Astrocyte of the hippocampus (primary cell): ENCODE measurements at regions not wholly inside any gene's neighbourhood (a gene's known extent, or its start where the extent isn't known, plus 50 kb on each side); places are given as distances from the start of the nearest gene placed in this dataset.
A peak's percentile ranks its signal among the peaks of the same experiment; 100 is the strongest.

Experiments
- DNase-seq: peaks from one replicate; pipeline ENCODE4 v3.0.0; 2011; ENCODE audit warnings: low read depth, low spot score

DNA sequence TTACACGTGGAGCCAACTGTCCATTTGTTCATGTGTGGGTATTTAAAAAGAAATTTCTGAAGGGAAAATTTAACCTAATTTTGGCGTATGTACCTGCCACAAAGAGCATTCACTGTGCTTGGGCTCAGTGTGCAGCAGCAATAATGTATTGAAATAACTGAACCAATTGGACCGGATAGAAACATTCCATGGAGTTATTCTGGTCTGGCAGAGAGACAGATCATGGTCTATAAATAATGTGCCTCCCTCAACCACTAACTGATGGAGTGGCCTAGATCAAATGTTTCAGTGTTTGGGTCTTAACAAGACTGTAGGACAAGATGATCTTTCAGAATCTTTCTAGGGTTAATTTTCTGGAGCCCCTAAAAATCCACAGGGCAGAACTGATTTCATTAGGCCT, 469.7 kb downstream of the PRELID2 start:
- peak; percentile 13 for DNase-seq

DNA sequence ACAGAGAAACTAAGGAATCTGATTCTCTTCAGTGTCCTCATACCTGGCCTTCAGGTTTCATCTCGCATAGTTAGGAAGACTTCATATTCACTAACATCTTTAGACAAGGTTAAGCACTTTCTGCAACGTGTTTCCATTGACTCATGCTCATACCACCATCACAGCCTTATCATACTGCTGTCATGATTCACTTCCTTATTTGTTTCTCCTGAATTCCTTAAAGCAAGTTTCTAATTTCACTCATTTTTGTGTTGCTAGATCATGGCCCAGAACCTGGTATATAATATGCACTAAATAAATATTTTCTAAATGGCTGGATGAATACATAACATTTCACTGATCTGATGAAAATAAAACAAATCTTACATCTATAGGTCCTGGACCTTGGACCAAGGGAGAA, 472.9 kb downstream of the PRELID2 start:
- peak; percentile 71 for DNase-seq

DNA sequence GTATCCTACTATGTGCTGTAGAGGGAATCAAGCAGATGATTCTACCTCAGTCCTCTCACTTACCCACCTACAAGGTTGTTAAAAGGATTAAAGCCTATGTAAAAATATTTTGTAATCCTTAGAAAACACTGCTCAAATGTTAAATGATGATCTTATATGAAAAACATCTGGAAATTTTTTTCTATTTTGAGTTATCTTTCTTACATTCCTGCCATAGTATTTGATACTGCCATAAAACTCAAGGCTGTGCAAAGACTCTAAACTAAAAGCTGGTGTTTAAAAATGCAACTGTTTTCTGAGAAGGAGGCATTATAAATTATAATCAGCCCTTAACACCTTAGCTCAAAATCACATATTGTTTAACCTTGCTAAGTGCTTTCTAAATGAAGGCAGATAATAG, 474.2 kb downstream of the PRELID2 start:
- no peak for DNase-seq

DNA sequence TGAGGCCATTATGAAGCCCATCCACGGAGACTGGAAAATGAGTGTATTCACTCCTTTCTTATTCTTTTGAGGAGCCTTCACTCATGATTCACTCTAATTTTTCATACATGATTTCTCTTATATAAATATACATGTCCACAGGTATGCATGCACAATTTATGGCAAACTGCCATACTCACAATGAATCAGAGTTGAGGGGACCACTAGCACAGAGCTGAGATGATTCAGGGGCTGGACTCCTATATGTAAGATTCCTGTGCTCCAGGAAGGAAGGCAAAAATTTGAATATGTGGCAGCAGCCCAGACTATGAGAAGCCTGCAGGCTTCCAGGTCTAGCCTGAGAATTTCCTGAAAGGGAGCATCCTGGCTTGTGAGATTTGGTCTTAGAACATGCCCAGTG, 484.6 kb downstream of the PRELID2 start:
- DNase-seq = peak; percentile 77

DNA sequence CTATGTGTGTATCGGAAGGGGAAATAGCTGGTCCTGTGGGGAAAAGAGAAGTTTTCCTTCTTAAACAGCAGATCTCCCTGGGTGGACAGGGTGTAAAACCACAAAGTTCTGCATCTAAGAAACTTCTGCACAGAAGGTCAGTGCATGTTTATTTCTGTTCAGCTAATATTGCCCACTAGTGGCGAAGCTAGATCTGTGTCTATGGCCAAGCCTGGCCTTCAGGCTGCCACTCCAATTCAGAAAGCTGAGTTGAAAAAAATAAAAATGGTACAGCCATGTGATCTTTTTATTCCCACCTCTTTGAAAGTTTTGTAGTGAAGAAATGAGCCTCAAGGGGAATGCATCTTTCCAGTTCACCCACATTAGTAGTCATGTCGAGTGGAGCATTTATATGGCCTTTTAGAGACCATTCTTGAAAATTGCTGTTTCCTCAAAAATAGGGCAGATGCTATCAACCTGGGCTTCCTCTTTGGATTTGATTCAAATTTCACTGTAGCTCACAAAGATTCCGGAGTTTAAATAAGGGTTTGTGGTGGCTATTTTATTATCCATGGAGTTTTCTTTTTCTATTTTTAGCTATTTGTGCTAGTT, 488.0 kb downstream of the PRELID2 start:
- peak; percentile 65 for DNase-seq

DNA sequence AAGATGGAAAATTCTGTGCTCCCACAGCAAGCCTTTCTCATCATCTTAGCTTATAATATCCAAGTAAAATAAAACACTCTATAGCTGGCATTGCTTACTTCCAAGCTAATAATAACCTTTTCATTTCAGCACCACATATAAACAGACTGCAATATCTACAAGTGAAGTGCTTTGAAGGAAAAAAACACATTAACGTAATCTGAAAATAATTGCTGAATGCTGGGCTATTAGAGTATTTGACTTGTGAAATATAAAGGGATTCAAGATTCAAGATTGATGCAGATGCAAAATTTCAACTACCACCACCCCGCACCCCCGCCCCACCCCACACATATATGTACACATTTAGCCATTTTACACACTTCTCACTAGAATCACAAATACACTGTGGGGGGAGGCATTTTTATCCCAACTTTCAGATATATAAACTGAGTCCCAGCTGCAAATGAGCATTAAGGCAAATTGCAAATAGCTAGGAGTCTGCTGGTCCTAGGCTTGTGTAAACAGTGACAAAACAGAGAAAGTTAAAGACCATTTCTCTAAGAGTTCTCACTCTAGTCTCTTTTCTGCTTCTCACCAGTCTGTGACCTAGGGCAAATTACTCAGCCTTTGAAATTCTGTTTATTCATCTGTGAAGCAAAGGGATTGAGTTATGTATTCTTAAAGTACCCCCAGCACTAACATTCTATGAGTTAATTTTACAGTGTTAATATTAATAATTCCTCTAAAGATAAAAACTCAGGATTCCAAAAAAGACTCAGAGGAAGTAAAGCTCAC, 489.4 kb downstream of the PRELID2 start:
- DNase-seq = no peak

DNA sequence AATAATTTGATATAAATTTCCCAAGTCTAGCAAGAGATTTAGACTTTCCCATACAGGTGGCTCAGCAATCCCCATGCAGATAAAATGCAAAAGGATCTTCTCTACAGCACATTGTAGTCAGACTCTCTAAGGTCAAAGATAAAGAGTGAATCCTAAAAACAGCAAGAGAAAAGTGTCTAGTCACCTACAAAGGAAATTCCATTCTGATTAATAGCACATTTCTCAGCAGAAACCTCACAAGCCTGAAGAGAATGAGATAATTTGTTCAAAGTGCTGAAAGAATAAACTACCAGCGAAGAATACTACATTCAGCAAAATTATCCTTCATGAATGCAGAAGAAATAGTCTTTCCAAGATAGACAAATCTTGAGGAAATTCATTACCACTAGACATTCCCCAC, 493.3 kb downstream of the PRELID2 start:
- DNase-seq = no peak

DNA sequence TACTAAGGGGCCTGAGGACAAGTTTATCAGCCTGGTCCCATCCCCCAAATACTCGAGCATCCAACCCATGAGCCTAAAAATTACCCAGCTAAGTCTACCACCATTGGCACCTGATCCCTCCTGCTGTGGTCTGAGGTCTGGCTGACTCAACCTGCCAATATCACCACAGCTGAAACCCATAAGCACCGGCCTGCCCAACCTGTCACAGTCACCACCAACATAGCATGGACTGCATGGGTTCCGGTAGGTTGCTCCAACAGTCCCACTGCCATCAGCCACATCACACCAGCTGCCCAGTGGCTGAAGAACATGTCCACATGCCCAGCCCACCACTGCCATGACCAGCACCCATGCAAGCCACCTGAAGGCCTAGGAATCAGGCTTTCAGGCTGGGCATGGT, 495.0 kb downstream of the PRELID2 start:
- DNase-seq = no peak

DNA sequence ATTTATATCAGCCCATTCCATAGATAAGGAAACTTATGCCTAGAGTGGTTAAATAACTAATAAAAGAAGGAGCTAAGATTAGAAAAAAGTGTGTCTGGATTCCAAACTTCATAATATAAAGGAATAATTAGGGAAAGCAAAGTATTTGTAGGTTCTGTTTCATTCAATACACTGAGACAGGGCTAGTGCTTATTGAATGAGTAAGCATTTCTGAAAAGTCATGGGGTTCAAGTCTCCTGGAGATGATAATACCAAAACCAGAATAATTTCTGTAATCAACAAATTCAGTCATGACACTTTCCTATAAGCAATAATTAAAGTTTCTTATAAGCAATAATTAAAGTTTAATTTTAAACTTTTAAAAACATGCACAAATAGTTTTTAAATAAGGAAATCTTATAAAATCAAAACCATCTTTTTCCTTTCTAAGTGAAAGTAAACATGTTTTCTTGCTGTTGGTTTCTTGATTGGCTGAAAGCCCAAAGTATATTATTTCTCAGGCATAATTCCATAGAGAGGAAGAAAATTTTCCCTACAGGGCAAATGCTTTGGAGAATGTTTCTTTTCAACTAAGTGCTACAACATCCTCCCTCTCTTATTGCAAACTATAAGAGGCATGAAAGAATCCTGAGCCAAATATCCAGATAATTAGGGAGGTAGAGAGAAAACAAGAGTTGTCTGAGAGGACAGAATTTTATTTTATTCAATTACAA, 510.2 kb downstream of the PRELID2 start:
- DNase-seq = no peak

DNA sequence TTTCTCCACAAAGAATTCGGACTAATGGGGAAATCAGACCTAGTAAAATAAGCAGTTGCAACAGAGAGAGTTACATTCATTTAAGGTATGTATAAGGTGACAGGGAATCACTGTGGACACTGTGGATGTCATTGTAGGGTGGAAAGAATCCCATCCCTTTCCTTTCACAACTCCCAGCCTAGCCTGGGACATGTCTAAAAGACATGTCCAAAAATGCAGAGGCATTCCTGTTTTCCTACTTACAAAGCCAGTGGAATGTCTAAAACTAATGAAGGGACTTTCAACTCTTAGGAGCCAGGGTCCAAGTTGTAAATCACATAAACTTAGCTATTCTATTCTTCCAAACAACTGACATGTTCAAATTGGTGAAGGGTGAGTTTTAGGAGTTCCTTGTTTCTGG, 511.0 kb downstream of the PRELID2 start:
- peak; percentile 24 for DNase-seq

DNA sequence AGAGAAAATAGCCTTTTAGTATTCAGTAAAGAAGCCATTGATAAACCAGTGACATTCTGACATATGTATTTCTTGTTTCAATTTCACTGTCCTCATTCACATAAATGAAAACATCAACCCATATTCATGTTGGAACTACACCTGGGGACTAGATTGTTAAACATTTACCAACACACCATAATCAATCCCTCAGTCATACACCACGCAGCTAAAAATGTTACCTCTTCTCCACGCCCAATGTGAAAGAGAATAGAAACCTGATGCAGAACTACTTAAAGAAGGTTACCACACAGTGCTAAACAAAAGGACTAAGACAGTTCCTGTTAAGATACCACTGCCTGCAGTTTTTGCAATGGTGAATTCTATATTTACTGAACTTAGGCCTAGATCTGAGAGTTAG, 518.9 kb downstream of the PRELID2 start:
- no peak for DNase-seq

DNA sequence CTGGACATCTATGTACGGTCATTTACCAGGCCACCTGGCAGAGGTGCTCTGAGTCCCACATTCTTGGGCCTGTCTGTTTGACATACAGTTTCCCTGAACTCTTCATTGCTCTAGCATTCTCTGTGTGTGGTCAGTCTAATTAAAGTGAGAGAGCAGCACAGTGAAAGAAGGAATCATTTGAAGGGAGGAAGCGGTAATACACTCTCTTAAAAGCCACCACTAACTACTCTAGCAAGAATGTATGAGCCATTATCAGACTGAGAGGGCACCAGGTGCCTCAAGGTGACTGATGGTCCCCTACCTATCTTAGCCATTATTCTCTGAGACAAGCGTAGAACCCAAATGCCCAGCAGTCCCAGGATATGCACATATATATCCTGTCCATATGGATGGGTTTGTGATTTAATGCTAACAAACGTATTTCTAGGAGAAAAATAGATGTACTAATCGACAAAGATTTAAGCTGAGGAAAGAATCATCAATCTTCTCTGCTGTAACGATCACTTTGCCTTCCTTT, 527.2 kb downstream of the PRELID2 start:
- DNase-seq = no peak

DNA sequence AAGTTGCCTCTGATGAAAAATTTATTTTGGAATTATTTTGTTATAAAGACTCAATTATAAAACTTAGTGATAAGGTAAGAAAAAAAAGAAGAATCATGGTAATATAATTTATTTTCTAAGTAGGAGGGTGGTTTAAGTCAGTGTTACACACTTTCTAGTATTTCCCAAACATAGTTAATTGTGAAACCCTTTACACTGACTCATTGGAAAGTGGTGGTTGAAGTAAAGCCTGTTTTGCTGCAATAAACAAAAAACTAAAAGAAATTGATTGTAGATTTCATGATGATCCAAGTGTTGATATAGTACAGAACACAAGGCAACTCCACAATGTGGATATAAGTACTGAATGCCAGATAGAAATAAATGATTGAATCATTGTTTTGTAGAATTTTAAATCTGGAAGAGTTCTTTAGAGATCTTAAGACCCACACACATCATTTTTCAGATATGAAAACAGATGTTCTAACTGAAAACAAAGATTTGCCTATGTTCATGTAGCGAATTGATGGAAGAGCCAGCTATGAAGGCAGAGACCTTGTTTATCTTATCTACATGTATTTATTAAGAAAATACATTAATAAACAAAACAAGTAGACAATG, 539.8 kb downstream of the PRELID2 start:
- DNase-seq = no peak

DNA sequence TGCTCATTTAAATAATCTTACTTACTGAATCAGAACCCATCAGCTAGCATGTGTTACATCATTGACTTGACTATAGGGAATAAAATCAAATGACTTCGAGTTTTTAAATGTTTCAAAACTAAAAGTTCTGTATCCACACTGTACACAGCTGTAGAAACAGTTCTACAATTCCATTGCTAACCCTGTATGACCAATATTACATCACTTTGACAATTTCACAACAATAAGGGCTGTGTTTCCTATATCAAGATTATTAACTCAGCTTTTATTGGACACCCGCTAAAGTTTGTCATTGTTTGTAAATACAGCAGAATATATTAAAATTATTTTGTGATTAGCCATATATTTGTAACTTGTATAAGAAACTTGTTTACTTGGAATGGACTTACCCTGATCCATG, 540.8 kb downstream of the PRELID2 start:
- DNase-seq = no peak

DNA sequence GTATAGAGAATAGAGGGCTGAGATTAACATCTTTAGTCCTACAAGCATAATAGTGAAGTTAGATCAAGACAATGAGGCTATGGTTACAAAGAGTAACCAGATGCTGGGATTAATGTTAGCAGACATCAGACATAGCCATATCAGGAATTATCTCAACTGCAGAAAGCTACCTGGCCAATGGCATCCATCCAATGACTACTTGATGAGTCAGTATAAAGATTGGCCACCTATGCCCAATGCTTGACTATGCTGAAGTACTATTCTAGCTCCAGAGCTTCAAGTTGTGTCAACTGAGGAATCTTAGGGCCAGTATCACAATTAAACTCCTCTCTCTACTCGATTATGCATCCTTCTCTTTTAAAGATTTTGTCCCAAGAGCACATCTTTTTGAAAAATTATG, 541.4 kb downstream of the PRELID2 start:
- no peak for DNase-seq

DNA sequence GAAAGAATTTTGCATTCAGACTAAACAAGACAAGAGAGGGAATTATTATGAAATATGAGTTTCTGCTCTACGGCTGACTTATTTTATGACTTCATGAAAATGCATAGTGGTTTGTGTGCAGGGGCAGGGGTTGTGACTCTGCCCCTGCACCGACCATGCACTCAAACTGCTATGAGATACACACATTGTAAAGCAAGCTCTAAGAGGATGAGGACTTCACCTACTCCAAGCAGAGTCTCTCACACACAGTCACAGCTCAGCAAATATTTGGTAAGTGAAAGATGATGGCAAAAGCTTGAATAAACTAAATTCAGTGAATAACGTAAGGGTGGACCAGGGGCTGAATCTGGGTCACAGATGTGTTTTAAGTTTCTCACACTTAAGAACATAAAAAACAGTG, 542.9 kb downstream of the PRELID2 start:
- no peak for DNase-seq

DNA sequence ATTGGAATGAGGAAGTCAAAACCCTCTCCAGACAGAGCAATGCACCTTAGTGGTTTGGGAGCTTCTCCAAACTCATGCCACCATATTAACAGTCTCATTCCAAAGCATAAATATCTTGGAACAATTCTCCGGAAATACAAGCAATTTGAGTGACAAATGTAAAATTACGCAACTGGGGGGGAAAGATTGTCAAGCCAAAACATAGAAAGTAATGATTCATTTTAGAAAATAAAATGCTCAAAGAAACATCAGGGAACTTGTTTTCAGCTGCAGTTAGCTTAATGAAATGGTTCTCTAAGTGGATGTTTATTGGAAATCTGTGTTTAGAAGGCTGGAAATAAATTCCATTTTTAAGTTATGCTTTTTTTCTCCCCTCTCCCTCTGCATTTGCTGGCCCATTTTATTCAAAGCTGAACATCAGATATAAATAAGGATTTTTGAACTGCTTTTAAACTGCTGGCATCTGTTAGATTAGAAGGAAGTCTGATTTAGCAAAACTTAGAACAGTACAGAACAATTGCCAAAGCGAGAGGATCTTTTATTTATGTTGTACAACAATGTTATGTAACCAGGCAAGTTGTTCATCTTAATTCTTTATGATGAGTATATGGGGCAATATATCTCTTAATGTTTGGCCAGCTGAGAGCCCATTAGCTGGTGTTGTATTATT, 551.9 kb downstream of the PRELID2 start:
- DNase-seq = no peak

DNA sequence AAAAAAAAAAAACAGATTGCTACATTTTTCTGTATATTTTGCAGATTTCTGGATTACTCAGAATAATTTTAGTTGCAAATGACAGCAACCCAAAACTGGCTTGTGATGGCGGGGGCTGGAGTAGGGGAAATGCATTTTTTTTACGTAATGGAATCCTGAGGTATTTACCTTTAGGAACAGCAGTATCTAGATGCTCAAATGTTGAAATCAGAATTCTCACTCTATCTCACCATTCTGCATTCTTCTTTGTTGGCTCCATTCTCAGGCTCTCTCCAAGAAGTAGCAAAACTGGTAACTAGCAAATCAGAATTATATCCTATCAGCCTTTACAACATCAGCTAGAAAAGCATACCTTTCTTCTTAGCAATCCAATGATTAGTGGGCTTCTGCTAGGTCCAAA, 554.3 kb downstream of the PRELID2 start:
- DNase-seq = no peak

DNA sequence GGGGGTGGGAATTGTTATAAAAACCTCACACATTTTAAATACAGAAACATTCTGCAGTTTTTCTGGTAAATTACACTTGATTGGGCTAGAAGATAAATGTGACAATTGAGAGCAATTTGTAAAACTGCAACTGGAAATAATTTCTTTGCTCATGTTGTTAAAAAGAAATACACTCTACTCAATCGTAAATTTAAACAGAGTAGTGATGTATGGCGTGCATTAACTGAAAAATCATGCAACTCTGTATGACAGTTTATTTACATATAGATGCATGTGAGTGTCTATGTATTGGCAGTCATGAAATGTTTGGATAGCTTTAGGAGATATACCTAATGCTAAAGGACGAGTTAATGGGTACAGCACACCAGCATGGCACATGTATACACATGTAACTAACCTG, 554.9 kb downstream of the PRELID2 start:
- no peak for DNase-seq

DNA sequence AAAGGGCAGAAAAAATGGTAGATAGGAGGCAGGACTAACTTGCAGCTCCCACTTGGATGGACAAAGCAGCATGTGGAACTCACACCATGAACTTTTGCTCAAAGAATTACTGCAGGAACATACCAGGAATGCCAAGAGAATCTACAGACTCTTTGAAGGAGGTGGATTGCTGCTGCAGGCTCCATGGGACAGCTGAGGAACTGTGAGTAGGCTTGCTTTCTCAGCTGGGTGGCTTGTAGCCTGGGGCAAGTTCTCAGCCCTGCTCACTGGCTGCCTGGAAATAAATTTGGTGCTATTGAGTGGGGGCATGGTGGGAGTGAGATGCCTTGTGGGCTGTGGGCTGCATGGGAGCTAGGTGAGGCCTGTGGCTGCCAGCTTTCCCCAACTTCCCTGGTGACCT, 574.5 kb downstream of the PRELID2 start:
- no peak for DNase-seq

DNA sequence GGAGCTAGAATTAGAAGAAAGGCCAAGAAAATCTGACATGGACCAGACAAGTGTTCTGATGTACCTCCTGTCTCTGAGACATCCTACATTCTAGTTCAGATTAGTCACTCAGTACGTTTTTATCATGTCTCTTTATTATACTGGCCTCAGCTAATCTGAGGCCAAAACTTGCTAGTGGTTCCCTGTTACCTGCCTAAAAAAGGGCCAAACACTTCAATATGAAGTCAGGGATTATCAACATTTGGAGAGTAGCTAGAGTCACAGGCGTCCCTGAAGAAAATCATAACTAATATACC, 587.4 kb downstream of the PRELID2 start:
- no peak for DNase-seq
